ENCODE measurements at regions not wholly inside any gene's neighbourhood (a gene's known extent, or its start where the extent isn't known, plus 50 kb on each side); places are given as distances from the start of the nearest gene placed in this dataset.

DNA sequence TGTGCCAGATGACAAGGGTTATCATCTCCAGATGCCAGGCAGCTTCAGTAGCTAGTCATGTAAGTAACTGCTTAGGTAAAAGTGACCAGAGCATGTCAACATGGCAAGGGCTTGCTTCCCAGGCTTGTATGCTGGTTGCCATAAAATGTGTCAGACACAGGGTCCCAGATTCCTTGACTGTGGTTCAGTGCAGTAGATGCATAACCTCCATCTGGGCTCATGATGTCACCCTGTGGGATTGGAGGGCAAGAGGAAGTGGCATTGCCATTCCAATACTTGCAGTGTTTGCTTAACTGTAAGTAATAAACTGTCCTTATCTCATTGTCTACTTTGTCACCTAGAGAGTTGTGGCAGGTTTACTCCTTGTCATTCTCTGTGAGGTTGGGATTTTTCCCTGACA lies 226.8 kb downstream of the PCDH17 start:
- TF ChIP-seq, protein P1, sequence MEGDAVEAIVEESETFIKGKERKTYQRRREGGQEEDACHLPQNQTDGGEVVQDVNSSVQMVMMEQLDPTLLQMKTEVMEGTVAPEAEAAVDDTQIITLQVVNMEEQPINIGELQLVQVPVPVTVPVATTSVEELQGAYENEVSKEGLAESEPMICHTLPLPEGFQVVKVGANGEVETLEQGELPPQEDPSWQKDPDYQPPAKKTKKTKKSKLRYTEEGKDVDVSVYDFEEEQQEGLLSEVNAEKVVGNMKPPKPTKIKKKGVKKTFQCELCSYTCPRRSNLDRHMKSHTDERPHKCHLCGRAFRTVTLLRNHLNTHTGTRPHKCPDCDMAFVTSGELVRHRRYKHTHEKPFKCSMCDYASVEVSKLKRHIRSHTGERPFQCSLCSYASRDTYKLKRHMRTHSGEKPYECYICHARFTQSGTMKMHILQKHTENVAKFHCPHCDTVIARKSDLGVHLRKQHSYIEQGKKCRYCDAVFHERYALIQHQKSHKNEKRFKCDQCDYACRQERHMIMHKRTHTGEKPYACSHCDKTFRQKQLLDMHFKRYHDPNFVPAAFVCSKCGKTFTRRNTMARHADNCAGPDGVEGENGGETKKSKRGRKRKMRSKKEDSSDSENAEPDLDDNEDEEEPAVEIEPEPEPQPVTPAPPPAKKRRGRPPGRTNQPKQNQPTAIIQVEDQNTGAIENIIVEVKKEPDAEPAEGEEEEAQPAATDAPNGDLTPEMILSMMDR (IDR thresholded peaks at IDR 0.05; ENCODE audit: insufficient read depth, low read length): no peak
- TF ChIP-seq POLR2AphosphoS5 (IDR thresholded peaks at IDR 0.05; ENCODE audit: low read depth) (no peak), SPI1 (IDR thresholded peaks at IDR 0.05; ENCODE audit: borderline replicate concordance, low read depth) (peak; percentile 80), GABPA (IDR thresholded peaks at IDR 0.05; ENCODE audit: low read depth) (no peak)
- TF ChIP-seq, protein P2, sequence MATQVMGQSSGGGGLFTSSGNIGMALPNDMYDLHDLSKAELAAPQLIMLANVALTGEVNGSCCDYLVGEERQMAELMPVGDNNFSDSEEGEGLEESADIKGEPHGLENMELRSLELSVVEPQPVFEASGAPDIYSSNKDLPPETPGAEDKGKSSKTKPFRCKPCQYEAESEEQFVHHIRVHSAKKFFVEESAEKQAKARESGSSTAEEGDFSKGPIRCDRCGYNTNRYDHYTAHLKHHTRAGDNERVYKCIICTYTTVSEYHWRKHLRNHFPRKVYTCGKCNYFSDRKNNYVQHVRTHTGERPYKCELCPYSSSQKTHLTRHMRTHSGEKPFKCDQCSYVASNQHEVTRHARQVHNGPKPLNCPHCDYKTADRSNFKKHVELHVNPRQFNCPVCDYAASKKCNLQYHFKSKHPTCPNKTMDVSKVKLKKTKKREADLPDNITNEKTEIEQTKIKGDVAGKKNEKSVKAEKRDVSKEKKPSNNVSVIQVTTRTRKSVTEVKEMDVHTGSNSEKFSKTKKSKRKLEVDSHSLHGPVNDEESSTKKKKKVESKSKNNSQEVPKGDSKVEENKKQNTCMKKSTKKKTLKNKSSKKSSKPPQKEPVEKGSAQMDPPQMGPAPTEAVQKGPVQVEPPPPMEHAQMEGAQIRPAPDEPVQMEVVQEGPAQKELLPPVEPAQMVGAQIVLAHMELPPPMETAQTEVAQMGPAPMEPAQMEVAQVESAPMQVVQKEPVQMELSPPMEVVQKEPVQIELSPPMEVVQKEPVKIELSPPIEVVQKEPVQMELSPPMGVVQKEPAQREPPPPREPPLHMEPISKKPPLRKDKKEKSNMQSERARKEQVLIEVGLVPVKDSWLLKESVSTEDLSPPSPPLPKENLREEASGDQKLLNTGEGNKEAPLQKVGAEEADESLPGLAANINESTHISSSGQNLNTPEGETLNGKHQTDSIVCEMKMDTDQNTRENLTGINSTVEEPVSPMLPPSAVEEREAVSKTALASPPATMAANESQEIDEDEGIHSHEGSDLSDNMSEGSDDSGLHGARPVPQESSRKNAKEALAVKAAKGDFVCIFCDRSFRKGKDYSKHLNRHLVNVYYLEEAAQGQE (IDR thresholded peaks at IDR 0.05; ENCODE audit: insufficient replicate concordance, low read depth): no peak

All from HL-60 (cell line).